ENCODE measurements at regions not wholly inside any gene's neighbourhood (a gene's known extent, or its start where the extent isn't known, plus 50 kb on each side); places are given as distances from the start of the nearest gene placed in this dataset.

DNA sequence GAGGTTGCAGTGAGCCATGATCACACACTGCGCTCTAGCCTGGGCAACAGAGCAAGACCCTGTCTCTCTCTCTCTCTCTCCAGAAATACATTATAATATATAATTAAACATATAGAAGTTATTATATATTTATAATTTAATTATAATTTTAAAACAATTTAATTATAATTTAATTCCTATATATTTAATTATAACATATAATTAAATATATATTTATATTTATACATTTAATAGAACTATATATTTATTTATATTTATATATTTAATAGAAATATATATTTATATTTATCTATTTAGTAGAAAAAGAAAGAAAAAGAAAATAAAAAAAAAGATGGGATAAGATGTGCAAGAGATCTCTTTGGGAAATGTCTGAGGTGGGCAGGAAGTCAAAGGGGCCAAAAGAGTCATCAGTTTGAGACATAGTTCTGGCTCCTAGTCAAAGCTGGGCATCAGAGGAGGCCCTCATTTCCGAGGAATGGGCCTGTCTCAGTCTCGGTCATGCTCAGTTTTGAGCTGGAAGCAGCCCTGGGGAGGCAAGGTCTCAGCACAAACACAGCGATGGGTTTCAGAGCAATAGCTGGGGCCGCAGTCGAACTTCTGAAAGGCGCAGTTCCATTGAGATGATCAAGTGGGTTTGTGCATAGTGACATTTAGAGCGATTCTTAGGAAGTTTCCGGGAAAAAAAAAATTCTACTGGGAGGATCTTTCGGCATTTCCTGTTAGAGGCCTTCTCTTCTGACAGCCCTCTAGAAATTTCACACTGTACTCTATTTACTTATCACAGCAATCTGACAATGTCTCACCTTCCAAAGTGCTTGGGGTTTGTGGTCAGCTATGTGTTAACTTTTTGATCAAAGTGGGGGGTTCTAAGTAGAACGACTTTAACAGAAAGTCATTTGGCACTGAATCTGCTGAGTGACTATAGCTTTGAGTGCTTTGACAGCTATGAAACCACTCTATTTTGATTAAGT lies 58.7 kb upstream of the GZMB start:
- DNase-seq: no peak

DNA sequence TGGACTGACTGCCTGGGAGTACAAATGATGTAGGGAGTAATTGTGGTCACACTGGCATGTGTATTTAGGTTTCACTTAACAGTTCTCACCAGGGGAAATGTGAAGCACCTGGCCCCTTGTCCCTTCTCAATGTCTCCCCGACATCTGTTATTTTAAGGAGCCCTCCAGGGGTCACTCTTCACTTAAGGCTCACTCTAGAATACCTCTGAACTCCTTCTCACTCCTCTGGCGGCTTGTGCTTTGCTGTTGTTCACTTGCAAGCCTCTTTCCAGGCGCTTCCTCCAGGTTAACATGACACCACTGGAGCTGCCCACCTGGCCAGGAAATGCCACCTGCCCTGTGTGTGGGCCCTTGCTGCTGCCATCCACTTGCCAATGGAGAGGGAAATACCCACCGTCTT lies 56.5 kb upstream of the GZMB start:
- DNase-seq: no peak

DNA sequence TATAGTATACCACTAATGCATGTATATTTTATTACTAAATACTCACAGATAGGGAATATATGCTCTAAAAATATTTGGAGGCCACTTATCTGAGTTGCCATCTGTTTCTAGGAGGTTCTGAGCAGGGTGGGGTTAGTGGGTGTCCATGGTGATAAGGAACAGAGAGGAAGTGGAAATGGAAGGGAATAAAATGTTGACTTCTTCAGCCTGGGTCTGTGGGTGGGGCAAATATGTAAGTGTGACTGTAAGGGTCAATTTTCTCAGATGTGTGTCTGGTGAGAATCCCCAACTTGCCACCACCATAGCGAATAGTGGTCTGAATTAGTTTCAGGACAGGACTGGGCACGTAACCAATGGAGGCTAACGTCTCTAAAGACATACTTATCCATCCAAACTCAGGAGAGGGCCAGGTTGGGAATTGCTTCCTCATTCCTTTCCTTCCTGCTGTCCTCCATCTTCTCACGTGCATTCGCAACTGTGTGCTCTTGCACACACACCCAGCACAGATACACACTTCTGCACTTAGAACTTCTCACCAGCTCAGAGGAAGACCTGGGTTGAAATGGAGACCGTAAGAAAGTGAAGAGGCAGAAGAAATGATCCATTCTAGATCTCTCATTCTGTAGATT lies 54.2 kb upstream of the GZMB start:
- no peak for DNase-seq

Data from eye (tissue), 1 donor.